ENCODE measurements at regions not wholly inside any gene's neighbourhood (a gene's known extent, or its start where the extent isn't known, plus 50 kb on each side); places are given as distances from the start of the nearest gene placed in this dataset.

GRCh38 chr11:69416762-69417698, 64.4 kb upstream of the LINC01488 start:
- Histone ChIP-seq H3K56ac (ENCODE audit: extremely low read depth, insufficient read depth, low read length) (no peak overlapping the region), H4K5ac (ENCODE audit: low read depth, low read length) (no peak overlapping the region), H2AFZ (replicated peaks; ENCODE audit: low read length, poor library complexity) (peak overlapping the region; percentile 75), H4K20me1 (ENCODE audit: insufficient read depth, low read length) (no peaks in the 10 kb centered on the region), H2AK9ac (replicated peaks; ENCODE audit: low read depth, low read length, poor library complexity) (peak overlapping the region; percentile 51), H3K4me1 (ENCODE audit: control insufficient read depth, insufficient read depth, low read length) (peaks cover 19% of the 10 kb centered on the region), H3K14ac (replicated peaks; ENCODE audit: low read depth, low read length) (no peak overlapping the region), H3K79me1 (ENCODE audit: low read depth in 1 of 2, low read length in 2 of 2) (peaks cover 0 to 22% of the 10 kb centered on the region in 2 experiments; a peak in 2 of 4 replicates), H3K9ac (ENCODE audit: low read depth, low read length) (no peak overlapping the region), H3K9me3 (ENCODE audit: control insufficient read depth, insufficient read depth, low read length) (no peaks in the 10 kb centered on the region), H3K4ac (ENCODE audit: low read depth, low read length) (peak overlapping the region; percentile 86), H3K27ac (ENCODE audit: insufficient read depth, low read length) (no peak overlapping the region), H2BK20ac (ENCODE audit: low read depth, low read length) (peak overlapping the region; percentile 67), H2BK15ac (ENCODE audit: low read depth, low read length) (peak overlapping the region; percentile 17; the same call in 1 of the 3 replicates), H2BK120ac (ENCODE audit: low read depth, low read length) (peak overlapping the region; percentile 71), H2AK5ac (ENCODE audit: low read depth, low read length) (peak overlapping the region; percentile 87), H4K91ac (ENCODE audit: insufficient read depth, low read depth, low read length) (peak overlapping the region; percentile 60), H3K18ac (ENCODE audit: low read depth, low read length) (peak overlapping the region; percentile 0; the same call in 1 of the 2 replicates), H3K23ac (ENCODE audit: low read depth, low read length) (no peak overlapping the region; the same call in 1 of the 2 replicates), H3K4me3 (ENCODE audit: insufficient read depth, low read depth, low read length) (no peak overlapping the region), H4K8ac (ENCODE audit: low read depth in 2 of 2, low read length in 2 of 2) (peak overlapping the region in 1 of 2 experiments; percentile 29; a peak in 1 of 4 replicates), H3K4me2 (ENCODE audit: low read depth, low read length) (no peak overlapping the region), H3K27me3 (ENCODE audit: control insufficient read depth, insufficient read depth, low read length) (no peaks in the 10 kb centered on the region), H3K9me1 (ENCODE audit: insufficient read depth, low read length) (peaks cover 23% of the 10 kb centered on the region), H2BK5ac (ENCODE audit: low read depth, low read length, poor library complexity, severe bottlenecking) (no peak overlapping the region), H3K36me3 (ENCODE audit: control insufficient read depth, insufficient read depth, low read length) (no peaks in the 10 kb centered on the region)
- dilution Hi-C loops (cut with HindIII; ENCODE audit: low sequenced_read_pairs, unreplicated experiment) (no loop called here), in situ Hi-C loops (cut with MboI; ENCODE audit: low sequenced_read_pairs) (no loop called here), intact Hi-C loops (cut with micrococcal nuclease) (no loop called here)
- no TSS peak for BruUV-seq (replicated peaks)
- ATAC-seq (ENCODE audit: low read depth) (no peak), DNase-seq (no peak)
- ChIA-PET POLR2A (ENCODE audit: unreplicated experiment) (no interaction called here), CTCF (interaction anchor here (0.6 kb wide), 1 partner anchor 17 kb away, joined by 5 read pairs; no protein-coding TSS in a partner anchor)
- TF ChIP-seq MAFK (IDR thresholded peaks at IDR 0.05; ENCODE audit: low read depth, low read length): no peak
- WGBS, 2 experiments (ENCODE audit: extremely low coverage in 2 of 2, insufficient read length in 1 of 2): 73% methylated on average over 7 of the region's 27 CpGs; no CpG with 5 or more reads in 1 of the 2 experiments

Data from IMR-90 (cell line).